GM21381 (cell line): ENCODE measurements at regions not wholly inside any gene's neighbourhood (a gene's known extent, or its start where the extent isn't known, plus 50 kb on each side); places are given as distances from the start of the nearest gene placed in this dataset.
"Not testable (repeated sequence)": the region's sequence is repeated elsewhere in the genome, so short reads cannot be mapped to it uniquely, and the experiment has no call there.

Source experiments
- ATAC-seq: cut with Tn5 transposase; IDR thresholded peaks from one replicate; pipeline ENCODE4 v1.9.1; 2021; ENCODE audit warnings: mild to moderate bottlenecking, moderate library complexity; ENCODE audit not compliant: unreplicated experiment

GRCh38 chr14:105635560-105635959 is 109.2 kb downstream of the TMEM121 start:
- no peak for ATAC-seq

- not testable (repeated sequence) for ATAC-seq
These were observed 109.6 kb downstream of the TMEM121 start for GRCh38 chr14:105636021-105636420.

- no peak for ATAC-seq
These were observed 110.6 kb downstream of the TMEM121 start for GRCh38 chr14:105636935-105637334.

- ATAC-seq, result not testable (repeated sequence)
These were observed 111.0 kb downstream of the TMEM121 start for GRCh38 chr14:105637345-105637744.

GRCh38 chr14:105639969-105640931 is 113.9 kb downstream of the TMEM121 start:
- not testable (repeated sequence) for ATAC-seq

- ATAC-seq, result no peak
These were observed 114.9 kb downstream of the TMEM121 start for GRCh38 chr14:105641075-105641937.

GRCh38 chr14:105641951-105642350 is 115.6 kb downstream of the TMEM121 start:
- ATAC-seq, result not testable (repeated sequence)

- not testable (repeated sequence) for ATAC-seq
These were observed 116.1 kb downstream of the TMEM121 start for GRCh38 chr14:105642486-105642885.

GRCh38 chr14:105643406-105644052 is 117.1 kb downstream of the TMEM121 start:
- ATAC-seq, result not testable (repeated sequence)

- not testable (repeated sequence) for ATAC-seq
These were observed 117.7 kb downstream of the TMEM121 start for GRCh38 chr14:105644053-105644435.

GRCh38 chr14:105644457-105644856 is 118.1 kb downstream of the TMEM121 start:
- ATAC-seq, result not testable (repeated sequence)

- ATAC-seq, result not testable (repeated sequence)
These were observed 118.5 kb downstream of the TMEM121 start for GRCh38 chr14:105644891-105645290.

GRCh38 chr14:105645389-105645788 is 119.0 kb downstream of the TMEM121 start:
- ATAC-seq, result not testable (repeated sequence)

- no peak for ATAC-seq
These were observed 119.8 kb downstream of the TMEM121 start for GRCh38 chr14:105646175-105646574.

GRCh38 chr14:105646711-105647281 is 120.4 kb downstream of the TMEM121 start:
- not testable (repeated sequence) for ATAC-seq

- ATAC-seq, result not testable (repeated sequence)
These were observed 121.0 kb downstream of the TMEM121 start for GRCh38 chr14:105647426-105647783.

GRCh38 chr14:105647784-105648608 is 121.6 kb downstream of the TMEM121 start:
- ATAC-seq, result no peak

- ATAC-seq, result not testable (repeated sequence)
These were observed 122.5 kb downstream of the TMEM121 start for GRCh38 chr14:105648609-105649535.

- not testable (repeated sequence) for ATAC-seq
These were observed 125.9 kb downstream of the TMEM121 start for GRCh38 chr14:105652317-105652716.
